ENCODE measurements at regions not wholly inside any gene's neighbourhood (a gene's known extent, or its start where the extent isn't known, plus 50 kb on each side); places are given as distances from the start of the nearest gene placed in this dataset.
"Not testable (repeated sequence)": the region's sequence is repeated elsewhere in the genome, so short reads cannot be mapped to it uniquely, and the experiment has no call there.

DNA sequence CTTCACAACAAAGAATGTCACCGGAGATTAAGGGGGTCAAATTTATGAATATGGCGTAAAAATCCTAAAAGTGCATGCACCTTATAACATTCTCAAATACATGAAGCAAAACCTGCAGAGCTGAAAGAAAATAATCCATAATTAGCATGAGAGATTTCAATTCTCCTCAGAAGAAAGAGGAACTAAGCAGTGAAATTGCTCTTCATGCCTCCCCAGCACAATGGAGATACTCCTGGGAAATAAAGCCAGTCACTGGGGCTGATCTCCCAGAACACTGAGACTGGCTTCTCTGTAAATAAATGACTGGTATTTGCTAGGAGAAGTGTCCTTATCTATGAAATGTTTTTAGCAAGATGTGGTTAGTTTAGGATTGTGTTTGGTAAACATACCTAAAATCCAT is 68.1 kb downstream of the GOLGA6L6 start:
- not testable (repeated sequence) for DNase-seq (ENCODE audit: extremely low read depth, low read depth)

- DNase-seq (ENCODE audit: extremely low read depth, low read depth), result not testable (repeated sequence)
These were observed 68.6 kb downstream of the GOLGA6L6 start for GRCh38 chr15:20472983-20473382.

DNA sequence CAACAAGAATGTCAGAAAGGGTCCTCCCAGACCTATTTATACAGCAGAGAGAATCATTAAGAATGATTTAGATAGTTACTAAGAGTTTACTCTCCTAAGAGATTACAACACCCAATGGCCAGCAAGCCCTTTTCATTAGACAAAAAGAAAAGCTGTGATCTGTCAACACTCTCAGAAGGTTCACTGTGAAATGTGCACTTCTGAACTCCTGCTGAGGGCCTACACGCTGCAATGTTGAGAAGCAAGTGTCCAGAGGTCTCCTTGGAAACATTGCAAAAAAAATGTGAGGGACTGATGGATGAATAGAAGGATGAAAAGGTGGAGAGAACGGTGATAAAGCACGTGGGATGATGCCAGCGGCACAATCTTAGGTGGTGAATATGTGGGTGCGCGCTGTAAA is 70.8 kb downstream of the GOLGA6L6 start:
- not testable (repeated sequence) for DNase-seq (ENCODE audit: extremely low read depth, low read depth)

DNA sequence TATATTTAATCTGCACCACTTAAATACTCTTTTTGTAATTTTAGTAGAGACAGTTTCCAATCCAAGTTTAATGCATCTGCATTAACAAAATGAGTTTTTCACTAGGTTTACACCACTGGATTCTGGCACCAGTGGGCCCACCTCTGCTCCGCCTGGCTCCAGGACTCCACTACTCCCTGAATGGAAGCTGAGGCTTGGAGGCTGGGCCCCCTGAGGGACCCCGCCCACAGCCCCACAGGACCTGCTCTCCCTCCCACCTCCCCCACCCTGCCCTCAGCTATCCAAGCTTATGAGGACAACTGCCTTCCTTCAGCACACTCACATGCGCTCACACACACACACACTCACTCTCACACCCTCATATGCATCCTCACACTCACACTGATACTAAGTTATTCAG is 100.5 kb downstream of the GOLGA6L6 start:
- DNase-seq (ENCODE audit: extremely low read depth, low read depth), result not testable (repeated sequence)

- DNase-seq (ENCODE audit: extremely low read depth, low read depth), result not testable (repeated sequence)
These were observed 101.2 kb downstream of the GOLGA6L6 start for GRCh38 chr15:20440390-20440789.

DNA sequence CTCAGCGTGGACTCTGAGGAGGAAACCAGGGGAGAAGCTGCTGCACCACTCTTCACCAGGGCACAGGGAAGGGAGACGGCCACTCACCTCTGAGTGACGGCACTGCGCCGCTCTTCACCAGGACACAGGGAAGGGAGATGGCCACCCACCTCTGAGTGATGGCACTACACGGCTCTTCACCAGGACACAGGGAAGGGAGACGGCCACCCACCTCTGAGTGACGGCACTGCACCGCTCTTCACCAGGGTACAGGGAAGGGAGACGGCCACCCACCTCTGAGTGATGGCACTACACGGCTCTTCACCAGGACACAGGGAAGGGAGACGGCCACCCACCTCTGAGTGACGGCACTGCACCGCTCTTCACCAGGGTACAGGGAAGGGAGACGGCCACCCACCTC is 102.5 kb downstream of the GOLGA6L6 start:
- not testable (repeated sequence) for DNase-seq (ENCODE audit: extremely low read depth, low read depth)

DNA sequence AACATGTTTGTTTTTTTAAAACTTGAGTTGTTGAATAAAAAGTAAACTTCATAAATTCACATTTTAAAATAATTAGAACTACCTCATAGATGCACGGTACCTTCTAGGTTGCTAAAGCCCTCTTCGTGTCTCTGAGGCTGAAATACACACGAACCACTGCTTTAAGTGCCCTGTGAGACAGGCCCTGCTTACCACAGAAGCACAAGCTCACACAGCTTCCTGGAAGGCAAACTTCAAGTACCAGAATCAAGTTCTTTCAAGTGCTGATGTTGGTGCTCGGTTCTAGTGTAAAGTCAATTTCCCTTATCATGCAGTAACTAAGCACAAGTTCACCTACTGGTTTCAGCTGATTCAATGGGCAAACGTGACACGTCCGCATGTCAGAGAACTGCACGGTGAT is 103.3 kb downstream of the GOLGA6L6 start:
- not testable (repeated sequence) for DNase-seq (ENCODE audit: extremely low read depth, low read depth)

DNA sequence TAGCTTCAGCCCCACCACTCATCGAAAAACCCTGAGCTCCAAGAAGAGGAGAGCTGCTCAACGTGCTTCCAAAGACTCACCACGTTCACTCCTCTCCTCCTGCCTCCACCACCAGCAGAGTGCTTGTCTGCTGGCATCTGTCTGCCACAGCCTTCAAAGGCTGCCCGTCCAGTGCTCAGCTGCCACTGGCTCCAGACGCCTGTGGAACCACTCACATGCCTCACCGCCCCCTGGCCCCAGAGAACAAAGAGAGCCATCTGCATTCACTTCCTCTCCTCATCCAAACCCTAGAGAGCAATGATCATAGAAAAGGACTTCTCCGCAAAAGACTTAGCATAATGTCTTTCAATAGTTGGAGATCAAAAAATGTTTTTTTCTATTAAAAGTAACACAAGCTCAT is 108.1 kb downstream of the GOLGA6L6 start:
- DNase-seq (ENCODE audit: extremely low read depth, low read depth), result not testable (repeated sequence)

GRCh38 chr15:20430495-20430894 is 111.1 kb downstream of the GOLGA6L6 start:
- DNase-seq (ENCODE audit: extremely low read depth, low read depth), result not testable (repeated sequence)

GRCh38 chr15:20420710-20421109 is 120.9 kb downstream of the GOLGA6L6 start:
- not testable (repeated sequence) for DNase-seq (ENCODE audit: extremely low read depth, low read depth)

DNA sequence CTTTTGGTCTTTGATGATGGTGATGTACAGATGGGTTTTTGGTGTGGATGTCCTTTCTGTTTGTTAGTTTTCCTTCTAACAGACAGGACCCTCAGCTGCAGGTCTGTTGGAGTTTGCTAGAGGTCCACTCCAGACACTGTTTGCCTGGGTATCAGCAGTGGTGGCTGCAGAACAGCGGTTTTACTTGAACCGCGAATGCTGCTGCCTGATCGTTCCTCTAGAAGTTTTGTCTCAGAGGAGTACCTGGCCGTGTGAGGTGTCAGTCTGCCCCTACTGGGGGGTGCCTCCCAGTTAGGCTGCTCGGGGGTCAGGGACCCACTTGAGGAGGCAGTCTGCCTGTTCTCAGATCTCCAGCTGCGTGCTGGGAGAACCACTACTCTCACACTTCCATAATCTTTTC is 125.0 kb downstream of the GOLGA6L6 start:
- DNase-seq (ENCODE audit: extremely low read depth, low read depth), result not testable (repeated sequence)

GRCh38 chr15:20409667-20410198 is 131.9 kb downstream of the GOLGA6L6 start:
- not testable (repeated sequence) for DNase-seq (ENCODE audit: extremely low read depth, low read depth)

GRCh38 chr15:20409247-20409646 is 132.4 kb downstream of the GOLGA6L6 start:
- no peak for DNase-seq (ENCODE audit: extremely low read depth, low read depth)

- DNase-seq (ENCODE audit: extremely low read depth, low read depth), result no peak
These were observed 134.0 kb downstream of the GOLGA6L6 start for GRCh38 chr15:20407553-20407952.

GRCh38 chr15:20404571-20404970 is 137.0 kb downstream of the GOLGA6L6 start:
- DNase-seq (ENCODE audit: extremely low read depth, low read depth), result not testable (repeated sequence)

- not testable (repeated sequence) for DNase-seq (ENCODE audit: extremely low read depth, low read depth)
These were observed 139.0 kb downstream of the GOLGA6L6 start for GRCh38 chr15:20402586-20402985.

DNA sequence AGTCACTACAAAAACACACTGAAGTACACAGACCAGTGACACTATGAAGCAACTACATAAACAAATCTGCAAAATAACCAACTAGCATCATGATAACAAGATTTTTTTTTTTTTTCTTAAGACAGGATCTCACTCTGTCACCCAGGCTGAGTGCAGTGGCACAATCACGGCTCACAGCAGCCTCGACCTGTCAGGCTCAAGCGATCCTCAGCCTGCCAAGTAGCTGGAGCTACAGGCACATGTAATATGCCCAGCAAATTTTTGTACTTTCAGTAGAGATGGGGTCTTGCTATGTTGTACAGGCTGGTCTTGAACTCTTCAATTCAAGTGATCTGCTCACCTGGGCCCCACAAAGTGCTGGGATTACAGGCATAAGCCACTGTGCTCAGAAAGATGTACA is 140.5 kb downstream of the GOLGA6L6 start:
- DNase-seq (ENCODE audit: extremely low read depth, low read depth), result not testable (repeated sequence)

DNA sequence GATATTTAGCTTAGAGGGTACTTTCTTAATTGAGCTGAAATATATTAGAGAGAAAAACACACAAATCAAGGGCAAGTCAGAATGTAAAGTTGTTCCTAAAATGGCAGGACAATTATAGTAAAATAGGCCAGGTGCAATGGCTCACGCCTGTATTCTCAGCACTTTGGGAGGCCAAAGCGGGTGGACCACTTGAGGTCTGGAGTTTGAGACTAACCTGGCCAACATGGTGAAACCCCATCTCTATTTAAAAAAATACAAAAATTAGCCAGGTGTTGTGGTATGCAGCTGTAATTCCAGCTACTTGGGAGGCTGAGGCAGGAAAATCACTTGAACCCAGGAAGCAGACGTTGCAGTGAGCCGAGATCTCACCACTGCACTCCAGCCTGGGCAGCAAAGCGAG is 142.9 kb downstream of the GOLGA6L6 start:
- DNase-seq (ENCODE audit: extremely low read depth, low read depth), result not testable (repeated sequence)

GRCh38 chr15:20388161-20388560 is 153.4 kb downstream of the GOLGA6L6 start:
- not testable (repeated sequence) for DNase-seq (ENCODE audit: extremely low read depth, low read depth)

DNA sequence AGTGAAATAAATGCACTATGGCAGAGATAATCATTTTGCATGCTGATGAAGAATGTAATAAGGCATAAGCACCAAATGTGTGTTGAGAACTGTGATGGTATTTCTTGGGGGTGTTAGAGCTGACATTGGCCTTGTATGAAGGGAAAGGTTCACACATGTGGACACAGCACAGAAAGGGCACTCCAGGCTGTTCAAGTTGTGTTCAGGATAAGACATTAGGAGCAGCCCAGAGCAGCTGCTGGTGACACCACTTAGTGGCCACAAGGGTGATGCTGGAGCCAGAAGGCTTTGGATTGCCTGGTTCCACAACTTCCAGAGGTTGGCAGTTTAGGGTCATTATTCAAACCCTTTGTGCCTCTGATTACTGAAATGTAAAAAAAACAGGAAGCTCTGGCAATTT is 155.4 kb downstream of the GOLGA6L6 start:
- DNase-seq (ENCODE audit: extremely low read depth, low read depth), result no peak

DNA sequence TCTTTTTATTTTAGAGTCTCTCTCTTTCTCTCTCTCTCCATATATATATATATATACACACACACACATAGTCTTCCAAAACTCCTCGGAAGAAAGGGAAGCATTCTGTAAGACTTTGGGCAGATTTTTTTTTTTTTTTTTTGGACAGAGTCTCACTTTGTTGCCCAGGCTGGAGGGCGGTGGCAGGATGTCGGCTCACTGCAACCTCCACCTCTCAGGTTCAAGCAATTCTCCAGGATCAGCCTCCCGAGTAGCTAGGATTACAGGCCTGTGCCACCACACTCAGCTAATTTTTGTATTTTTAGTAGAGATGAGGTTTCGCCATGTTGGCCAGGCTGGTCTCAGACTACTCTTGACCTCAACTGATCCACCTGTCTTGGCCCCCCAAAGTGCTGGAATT is 161.4 kb downstream of the GOLGA6L6 start:
- not testable (repeated sequence) for DNase-seq (ENCODE audit: extremely low read depth, low read depth)

DNA sequence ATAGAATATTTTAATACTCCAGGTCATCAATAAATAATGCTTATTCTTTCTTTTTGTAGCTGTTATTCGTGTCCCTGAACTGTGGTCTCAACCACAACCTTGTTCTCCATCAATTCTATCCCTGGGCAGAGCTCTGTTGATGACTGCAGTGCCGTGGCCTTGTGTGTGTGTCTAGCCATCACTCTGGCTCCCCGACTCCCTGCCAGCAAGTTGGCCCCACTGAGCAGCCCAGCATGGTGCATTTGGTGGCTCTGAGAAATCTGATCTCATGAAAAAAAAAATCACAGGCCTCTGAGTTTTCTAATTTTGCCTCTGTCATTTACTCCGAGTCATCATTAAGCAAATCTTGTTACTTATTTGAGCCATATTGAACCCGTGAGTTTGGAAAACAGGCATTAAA is 164.7 kb downstream of the GOLGA6L6 start:
- DNase-seq (ENCODE audit: extremely low read depth, low read depth), result no peak

DNA sequence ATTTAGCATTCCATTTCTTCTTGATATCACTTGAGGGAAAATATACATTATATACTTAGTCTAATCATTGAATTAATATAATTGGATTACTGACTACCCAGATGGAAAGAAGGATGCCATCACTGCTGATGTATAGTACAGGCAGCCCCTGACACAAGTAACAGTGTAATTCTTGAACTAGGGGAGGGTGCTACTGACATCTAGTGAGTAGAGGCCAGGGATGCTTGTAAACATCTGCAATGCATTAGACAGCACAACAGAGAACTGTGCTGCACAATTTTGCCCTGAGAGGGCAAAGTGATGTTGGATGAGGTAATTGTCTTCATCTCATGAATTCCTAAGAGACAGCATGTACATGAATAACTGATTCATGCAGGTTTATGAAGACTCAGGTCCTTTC is 169.2 kb downstream of the GOLGA6L6 start:
- DNase-seq (ENCODE audit: extremely low read depth, low read depth), result not testable (repeated sequence)
